DOHH2 (cell line): ENCODE measurements at regions not wholly inside any gene's neighbourhood (a gene's known extent, or its start where the extent isn't known, plus 50 kb on each side); places are given as distances from the start of the nearest gene placed in this dataset.

Experiments
- H3F3A ChIP-seq: fragments of 200-600 bp; sonication (generic), shearing (Covaris generic); 2 replicates; pipeline ENCODE4 v1.6.0; 2016; ENCODE audit warnings: antibody characterized with exemption, mild to moderate bottlenecking; ENCODE audit not compliant: control insufficient read depth, insufficient read depth
- H3K27ac ChIP-seq: fragments of 200-600 bp; sonication (generic); 2 replicates; pipeline ENCODE4 v1.5.1; 2014; ENCODE audit warnings: low read depth, mild to moderate bottlenecking, low read length, moderate library complexity
- H3K27me3 ChIP-seq: fragments of 200-600 bp; sonication (generic); 2 replicates; pipeline ENCODE4 v1.6.1; 2014; ENCODE audit warnings: mild to moderate bottlenecking, low read length, mixed read lengths; ENCODE audit not compliant: control insufficient read depth
- H3K36me3 ChIP-seq: fragments of 200-600 bp; sonication (generic); 2 replicates; pipeline ENCODE4 v1.6.1; 2014; ENCODE audit warnings: mild to moderate bottlenecking, low read length, moderate library complexity, mixed read lengths; ENCODE audit not compliant: control insufficient read depth
- H3K4me1 ChIP-seq: fragments of 200-600 bp; sonication (generic); 2 replicates; pipeline ENCODE4 v1.6.1; 2014; ENCODE audit warnings: mild to moderate bottlenecking, low read length, mixed read lengths; ENCODE audit not compliant: control insufficient read depth
- H3K4me2 ChIP-seq: fragments of 200-600 bp; sonication (generic); 2 replicates; pipeline ENCODE4 v1.6.0; 2014; ENCODE audit warnings: mild to moderate bottlenecking, low read length, moderate library complexity
- H3K4me3 ChIP-seq: fragments of 200-600 bp; sonication (generic); 2 replicates; pipeline ENCODE4 v1.5.1; 2014; ENCODE audit warnings: mild to moderate bottlenecking, low read length, mixed read lengths
- H3K79me2 ChIP-seq: fragments of 200-600 bp; sonication (generic); 2 replicates; pipeline ENCODE4 v1.6.1; 2014; ENCODE audit warnings: mild to moderate bottlenecking, low read length, mixed read lengths; ENCODE audit not compliant: control insufficient read depth
- H3K9me2 ChIP-seq: fragments of 200-600 bp; sonication (generic); replicated peaks from 2 replicates; pipeline ENCODE4 v1.6.1; 2014; ENCODE audit warnings: mild to moderate bottlenecking, low read length, mixed read lengths; ENCODE audit not compliant: control insufficient read depth
- H3K9me3 ChIP-seq: fragments of 200-600 bp; sonication (generic); 2 replicates; pipeline ENCODE4 v1.6.1; 2014; ENCODE audit warnings: antibody characterized with exemption, low read length, mixed read lengths; ENCODE audit not compliant: control insufficient read depth, insufficient read depth
- H4K20me1 ChIP-seq: fragments of 200-600 bp; sonication (generic); 2 replicates; pipeline ENCODE4 v1.6.0; 2014; ENCODE audit warnings: low read depth, mild to moderate bottlenecking, antibody characterized with exemption, low read length, moderate library complexity; ENCODE audit not compliant: control insufficient read depth, insufficient read depth
- CTCF ChIP-seq: fragments of 200-600 bp; sonication (generic); IDR thresholded peaks from one replicate; pipeline ENCODE4 v1.5.1; 2014; ENCODE audit warnings: antibody characterized with exemption, mild to moderate bottlenecking, low read depth, low read length; ENCODE audit not compliant: poor library complexity, severe bottlenecking
- EZH2phosphoT487 ChIP-seq: fragments of 200-600 bp; sonication (generic); IDR thresholded peaks from 2 replicates; pipeline ENCODE4 v1.6.1; 2017; ENCODE audit warnings: borderline replicate concordance, mild to moderate bottlenecking, antibody characterized with exemption, low read length, moderate library complexity, mixed read lengths

DNA sequence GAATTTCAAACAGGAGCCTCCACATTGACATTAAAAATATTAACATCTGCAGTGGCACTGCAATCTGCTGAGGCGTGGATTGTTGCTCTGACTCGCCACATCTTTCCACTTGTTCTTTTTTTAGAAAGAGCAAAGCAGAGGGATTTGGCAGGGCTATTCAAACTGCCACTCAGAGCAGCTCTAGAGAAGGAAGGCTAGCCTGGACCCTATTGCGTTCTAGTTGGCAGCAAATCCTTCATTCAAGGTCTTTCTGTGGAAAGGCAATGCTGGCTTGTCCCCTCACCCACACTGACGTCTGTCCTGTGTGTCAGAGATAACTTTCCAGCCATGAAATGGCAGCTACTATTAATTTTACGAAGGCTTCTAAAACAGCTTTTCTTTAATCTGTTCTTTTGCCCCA lies 483.2 kb upstream of the SGO1 start:
- no peaks in the 10 kb centered on the region for H3K79me2 ChIP-seq
- no peaks in the 10 kb centered on the region for H3K4me1 ChIP-seq
- H3K9me2 ChIP-seq, result no peaks in the 10 kb centered on the region
- no peaks in the 10 kb centered on the region for H3K9me3 ChIP-seq
- no peaks in the 10 kb centered on the region for H3F3A ChIP-seq
- no peaks in the 10 kb centered on the region for H4K20me1 ChIP-seq
- TF ChIP-seq CTCF (no peak), EZH2phosphoT487 (no peak)
- H3K27ac ChIP-seq, result no peak overlapping the region
- H3K27me3 ChIP-seq, result no peaks in the 10 kb centered on the region
- no peaks in the 10 kb centered on the region for H3K36me3 ChIP-seq
- no peak overlapping the region for H3K4me2 ChIP-seq
- H3K4me3 ChIP-seq, result no peak overlapping the region

DNA sequence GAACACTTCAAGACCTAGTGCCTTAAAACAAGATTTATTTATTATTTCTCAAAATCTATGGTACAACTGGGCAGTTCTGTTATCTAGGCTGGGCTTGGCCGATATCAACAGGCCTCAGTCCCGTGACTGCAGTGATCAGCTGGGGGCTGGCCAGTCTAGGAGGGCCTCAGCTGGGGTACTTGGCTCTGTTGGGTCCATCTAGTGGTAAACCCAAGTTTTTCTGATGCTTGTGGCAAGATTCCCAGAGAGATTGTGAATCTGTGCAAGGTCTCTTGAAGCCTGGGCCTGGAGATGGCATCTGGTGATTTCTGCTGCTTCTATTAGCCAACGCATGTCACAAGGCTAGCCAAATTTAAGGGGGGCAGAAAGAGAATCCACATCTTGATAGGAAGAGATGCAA lies 482.4 kb upstream of the SGO1 start:
- no peaks in the 10 kb centered on the region for H3K79me2 ChIP-seq
- H3K4me2 ChIP-seq, result no peak overlapping the region
- H3K36me3 ChIP-seq, result no peaks in the 10 kb centered on the region
- H3K4me1 ChIP-seq, result no peaks in the 10 kb centered on the region
- H3K27me3 ChIP-seq, result no peaks in the 10 kb centered on the region
- no peak overlapping the region for H3K27ac ChIP-seq
- H3K9me3 ChIP-seq, result no peaks in the 10 kb centered on the region
- H4K20me1 ChIP-seq, result no peaks in the 10 kb centered on the region
- H3F3A ChIP-seq, result no peaks in the 10 kb centered on the region
- no peak overlapping the region for H3K4me3 ChIP-seq
- no peak for TF ChIP-seq EZH2phosphoT487
- no peak for TF ChIP-seq CTCF
- H3K9me2 ChIP-seq, result no peaks in the 10 kb centered on the region

- Histone ChIP-seq H3K4me3 (no peak overlapping the region), H3K36me3 (no peaks in the 10 kb centered on the region), H3K4me2 (no peak overlapping the region), H4K20me1 (no peaks in the 10 kb centered on the region), H3K79me2 (no peaks in the 10 kb centered on the region), H3K27ac (no peak overlapping the region), H3K9me2 (no peaks in the 10 kb centered on the region), H3K9me3 (no peaks in the 10 kb centered on the region), H3F3A (no peaks in the 10 kb centered on the region), H3K4me1 (no peaks in the 10 kb centered on the region), H3K27me3 (no peaks in the 10 kb centered on the region)
- TF ChIP-seq CTCF, result no peak
- no peak for TF ChIP-seq EZH2phosphoT487
These were observed 480.1 kb upstream of the SGO1 start for GRCh38 chr3:20666091-20666490.

GRCh38 chr3:20658491-20658890 lies 472.5 kb upstream of the SGO1 start:
- TF ChIP-seq EZH2phosphoT487 (no peak), CTCF (no peak)
- Histone ChIP-seq H3K4me2 (no peak overlapping the region), H3K9me3 (no peaks in the 10 kb centered on the region), H3K36me3 (no peaks in the 10 kb centered on the region), H3K79me2 (no peaks in the 10 kb centered on the region), H3K4me3 (no peak overlapping the region), H3K4me1 (no peaks in the 10 kb centered on the region), H4K20me1 (no peaks in the 10 kb centered on the region), H3K27me3 (no peaks in the 10 kb centered on the region), H3K27ac (no peak overlapping the region), H3K9me2 (no peaks in the 10 kb centered on the region), H3F3A (no peaks in the 10 kb centered on the region)
